Natural killer cell (primary cell): ENCODE measurements at regions not wholly inside any gene's neighbourhood (a gene's known extent, or its start where the extent isn't known, plus 50 kb on each side); places are given as distances from the start of the nearest gene placed in this dataset.

Source experiments
- ATAC-seq, 3 donors: fragments of 150-1000 bp in 2 of 3; fragments of 200-7000 bp in 1 of 3; cut with Tn5 transposase; 1 replicate in 1 of 3; 2 replicates in 2 of 3; pipeline ENCODE4 v1.10.0; 2021; ENCODE audit warnings: mild to moderate bottlenecking in 2 of 3, moderate library complexity in 2 of 3
- DNase-seq, 2 donors: peaks; one replicate each; pipeline versions ENCODE4 v3.0.0 to v3.0.0-alpha.2; 2013 to 2021; ENCODE audit warnings: mixed read lengths in 1 of 2
- H3K27ac ChIP-seq: one replicate; pipeline ENCODE4 v1.5.1; 2013; ENCODE audit warnings: mild to moderate bottlenecking, low read length
- H3K27me3 ChIP-seq: one replicate; pipeline ENCODE4 v1.6.1; 2013; ENCODE audit warnings: low read length; ENCODE audit not compliant: control insufficient read depth, insufficient read depth
- H3K36me3 ChIP-seq: one replicate; pipeline ENCODE4 v1.6.1; 2013; ENCODE audit warnings: low read length; ENCODE audit not compliant: control insufficient read depth, insufficient read depth
- H3K4me1 ChIP-seq: one replicate; pipeline ENCODE4 v1.6.1; 2013; ENCODE audit warnings: low read length; ENCODE audit not compliant: control insufficient read depth, insufficient read depth
- H3K4me3 ChIP-seq: one replicate; pipeline ENCODE4 v1.5.1; 2013; ENCODE audit warnings: low read length
- H3K9me3 ChIP-seq: one replicate; pipeline ENCODE4 v1.6.1; 2013; ENCODE audit warnings: low read length; ENCODE audit not compliant: control insufficient read depth, insufficient read depth
- H3K27ac Mint-ChIP-seq, 2 donors: one replicate each; pipeline ENCODE4 v1.8.0; 2022; ENCODE audit warnings: mild to moderate bottlenecking in 2 of 2, mixed read lengths in 2 of 2, moderate library complexity in 1 of 2
- H3K27me3 Mint-ChIP-seq, 2 donors: one replicate each; pipeline ENCODE4 v1.8.0; 2022; ENCODE audit warnings: low read depth in 2 of 2, mixed read lengths in 2 of 2
- H3K36me3 Mint-ChIP-seq: one replicate; pipeline ENCODE4 v1.8.0; 2022; ENCODE audit warnings: mixed read lengths
- H3K4me1 Mint-ChIP-seq, 2 donors: one replicate each; pipeline ENCODE4 v1.8.0; 2022; ENCODE audit warnings: mixed read lengths in 2 of 2
- H3K4me3 Mint-ChIP-seq: one replicate; pipeline ENCODE4 v1.8.0; 2022; ENCODE audit warnings: mild to moderate bottlenecking, moderate library complexity, mixed read lengths
- H3K9me3 Mint-ChIP-seq, 2 donors: one replicate each; pipeline ENCODE4 v1.8.0; 2022; ENCODE audit warnings: mixed read lengths in 2 of 2
- CTCF ChIP-seq: fragments of 200-600 bp; IDR thresholded peaks from one replicate; pipeline ENCODE4 v1.8.0; 2022; ENCODE audit warnings: antibody characterized with exemption
- WGBS: methylation state at CpG from one replicate; pipeline ENCODE4 v1.1.7; 2013; ENCODE audit warnings: missing lambda C conversion rate; ENCODE audit not compliant: insufficient coverage; 5-methylcytosine and 5-hydroxymethylcytosine counted together
- intact Hi-C: fragments of 100-400 bp; cut with micrococcal nuclease; formaldehyde crosslinking; loops from one replicate; pipeline ENCODE4 v1.14.2; 2022

GRCh38 chr3:81931265-81932251, 170.1 kb upstream of the GBE1 start:
- DNase-seq = no peak
- ATAC-seq = no peak
- no peaks in the 10 kb centered on the region for H3K27me3 Mint-ChIP-seq
- TF ChIP-seq CTCF = no peak
- no peaks in the 10 kb centered on the region for H3K9me3 ChIP-seq
- no peaks in the 10 kb centered on the region for H3K36me3 Mint-ChIP-seq
- no peak overlapping the region for H3K4me3 Mint-ChIP-seq
- H3K27me3 ChIP-seq = no peaks in the 10 kb centered on the region
- no peaks in the 10 kb centered on the region for H3K36me3 ChIP-seq
- H3K27ac Mint-ChIP-seq = no peak overlapping the region
- intact Hi-C loops = no loop called here
- no peaks in the 10 kb centered on the region for H3K4me1 ChIP-seq
- H3K4me3 ChIP-seq = no peak overlapping the region
- WGBS = 85% methylated on average over 8 of the region's 12 CpGs
- peaks cover 3 to 4% of the 10 kb centered on the region in 2 donors for H3K9me3 Mint-ChIP-seq
- H3K27ac ChIP-seq = no peak overlapping the region
- H3K4me1 Mint-ChIP-seq = no peaks in the 10 kb centered on the region

GRCh38 chr3:81929697-81930096, 168.3 kb upstream of the GBE1 start:
- intact Hi-C loops = no loop called here
- Histone ChIP-seq H3K27me3 (no peaks in the 10 kb centered on the region), H3K36me3 (no peaks in the 10 kb centered on the region), H3K9me3 (no peaks in the 10 kb centered on the region), H3K4me1 (no peaks in the 10 kb centered on the region), H3K4me3 (no peak overlapping the region), H3K27ac (no peak overlapping the region)
- no peak for DNase-seq
- Mint-ChIP-seq H3K36me3 (no peaks in the 10 kb centered on the region), H3K4me3 (no peak overlapping the region), H3K27ac (no peak overlapping the region), H3K9me3 (peaks cover 0 to 6% of the 10 kb centered on the region in 2 donors), H3K27me3 (no peaks in the 10 kb centered on the region), H3K4me1 (no peaks in the 10 kb centered on the region)
- no peak for ATAC-seq
- TF ChIP-seq CTCF = no peak

GRCh38 chr3:81927811-81928210, 166.4 kb upstream of the GBE1 start:
- Histone ChIP-seq H3K4me1 (no peaks in the 10 kb centered on the region), H3K27me3 (no peaks in the 10 kb centered on the region), H3K9me3 (no peaks in the 10 kb centered on the region), H3K27ac (no peak overlapping the region), H3K4me3 (no peak overlapping the region), H3K36me3 (no peaks in the 10 kb centered on the region)
- no peak for TF ChIP-seq CTCF
- Mint-ChIP-seq H3K4me3 (no peak overlapping the region), H3K4me1 (no peaks in the 10 kb centered on the region), H3K9me3 (peaks cover 6 to 7% of the 10 kb centered on the region in 2 donors), H3K27me3 (no peaks in the 10 kb centered on the region), H3K36me3 (no peaks in the 10 kb centered on the region), H3K27ac (no peak overlapping the region)
- intact Hi-C loops = no loop called here
- 83% methylated on average over 1 of the region's 1 CpG for WGBS
- ATAC-seq (no peak), DNase-seq (no peak)

- H3K9me3 Mint-ChIP-seq = peaks cover 6 to 7% of the 10 kb centered on the region in 2 donors
- Histone ChIP-seq H3K27me3 (no peaks in the 10 kb centered on the region), H3K27ac (no peak overlapping the region), H3K36me3 (no peaks in the 10 kb centered on the region), H3K9me3 (no peaks in the 10 kb centered on the region), H3K4me3 (no peak overlapping the region), H3K4me1 (no peaks in the 10 kb centered on the region)
- no peak for TF ChIP-seq CTCF
- no peak overlapping the region for H3K27ac Mint-ChIP-seq
- no peaks in the 10 kb centered on the region for H3K27me3 Mint-ChIP-seq
- H3K4me3 Mint-ChIP-seq = no peak overlapping the region
- H3K4me1 Mint-ChIP-seq = no peaks in the 10 kb centered on the region
- ATAC-seq (no peak), DNase-seq (no peak)
- intact Hi-C loops = no loop called here
- no peaks in the 10 kb centered on the region for H3K36me3 Mint-ChIP-seq
Observed at GRCh38 chr3:81925385-81925784, 163.9 kb upstream of the GBE1 start.
